ENCODE measurements at regions not wholly inside any gene's neighbourhood (a gene's known extent, or its start where the extent isn't known, plus 50 kb on each side); places are given as distances from the start of the nearest gene placed in this dataset.
A peak's percentile ranks its signal among the peaks of the same experiment; 100 is the strongest.

- DNase-seq (ENCODE audit: low read depth), result no peak
These were observed 70.5 kb upstream of the WNT11 start for GRCh38 chr11:76276781-76277155.

DNA sequence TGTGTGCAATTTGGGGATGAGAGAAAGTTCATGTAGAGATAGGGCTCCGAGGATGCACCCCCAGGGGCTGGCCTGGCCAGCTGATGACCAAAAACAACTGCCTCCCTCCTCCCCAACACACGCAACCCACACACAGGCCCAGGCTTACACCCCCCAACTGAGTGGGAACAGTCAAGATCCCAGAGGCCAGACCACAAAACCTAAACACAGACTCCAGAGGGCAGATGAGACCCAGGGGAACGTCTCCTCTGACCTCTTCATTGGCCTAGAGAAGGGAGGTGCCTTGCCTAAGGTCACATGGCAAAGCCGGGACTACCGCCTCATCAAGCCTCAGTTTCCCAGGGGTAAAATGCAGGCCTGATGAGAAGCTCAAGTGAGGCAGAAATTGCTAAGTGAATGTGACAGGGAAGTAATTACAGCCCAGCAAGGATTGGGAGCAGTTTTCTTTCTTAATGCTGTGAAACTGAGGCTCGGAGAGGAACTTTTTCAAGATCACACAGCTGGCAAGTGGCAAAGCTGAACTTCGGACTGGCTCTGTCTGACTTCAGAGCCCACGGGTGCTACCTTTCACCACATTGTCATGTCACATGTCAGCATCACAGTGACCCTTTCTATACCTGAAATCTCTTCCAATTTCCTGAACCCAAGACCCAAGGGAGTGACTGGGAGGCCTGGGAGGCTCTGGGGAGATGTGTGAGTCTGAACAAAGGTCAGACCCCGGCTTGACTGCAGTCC lies 69.9 kb upstream of the WNT11 start:
- no peak for DNase-seq (ENCODE audit: low read depth)

- DNase-seq (ENCODE audit: low read depth), result no peak
These were observed 69.1 kb upstream of the WNT11 start for GRCh38 chr11:76275446-76275845.

DNA sequence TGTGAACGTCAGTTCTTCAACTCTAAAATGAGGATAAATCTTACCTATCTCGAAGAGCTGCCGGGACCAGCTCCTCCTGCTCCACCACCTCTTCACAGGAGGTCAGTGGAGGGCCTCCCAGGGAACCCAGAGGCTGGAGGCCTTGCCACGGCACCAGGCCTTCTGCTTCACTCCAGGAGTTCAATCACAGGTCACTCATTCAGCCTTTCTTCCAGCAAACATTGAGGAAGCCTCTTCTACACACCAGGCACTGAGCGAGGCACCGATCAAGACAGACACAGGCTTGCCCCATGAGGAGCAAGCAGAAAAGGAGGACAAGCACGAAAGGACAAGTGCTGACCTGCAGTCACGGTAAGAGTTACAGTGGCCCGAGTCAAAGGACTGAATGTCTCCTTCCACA lies 64.8 kb upstream of the WNT11 start:
- DNase-seq (ENCODE audit: low read depth), result no peak

DNA sequence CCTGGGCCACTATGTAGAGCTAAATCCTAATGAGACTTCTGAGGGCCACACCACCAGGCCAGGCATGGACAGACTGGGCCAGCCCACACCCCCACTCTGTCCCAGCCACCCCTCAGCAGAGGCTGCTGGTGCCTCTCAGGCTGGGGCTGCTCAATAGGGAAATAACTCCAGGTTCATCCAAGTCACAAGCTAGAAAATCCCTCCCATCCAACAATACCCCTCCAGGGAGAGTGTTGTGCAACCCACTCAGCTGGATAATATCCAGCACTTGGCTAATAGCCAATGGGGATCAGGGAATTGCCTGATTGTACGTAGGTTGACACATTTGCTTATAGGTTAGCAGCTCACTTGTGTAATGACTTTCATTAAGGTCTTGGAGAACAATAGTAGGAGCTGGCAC lies 64.1 kb upstream of the WNT11 start:
- DNase-seq (ENCODE audit: low read depth), result peak; percentile 38

- no peak for DNase-seq (ENCODE audit: low read depth)
These were observed 63.5 kb upstream of the WNT11 start for GRCh38 chr11:76269661-76270261.

DNA sequence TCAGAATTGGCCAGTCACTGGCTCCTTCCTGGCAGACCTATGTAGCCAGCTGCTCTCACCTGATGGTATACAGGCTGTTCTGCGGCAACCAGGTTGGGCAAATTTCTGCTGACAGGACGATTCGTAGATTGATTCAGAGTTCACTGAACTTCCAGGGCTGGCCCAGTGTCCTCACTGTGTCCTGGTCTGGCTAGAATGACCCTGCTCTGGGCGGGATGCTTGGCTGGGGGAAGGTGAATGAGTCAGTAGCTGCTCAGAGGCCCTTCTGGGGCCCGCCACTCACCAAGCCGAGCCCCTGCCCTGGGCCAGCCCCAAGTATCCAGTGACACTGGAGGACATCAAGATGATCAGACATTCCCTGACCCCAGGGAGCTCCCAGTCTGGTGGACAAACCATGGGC lies 62.9 kb upstream of the WNT11 start:
- DNase-seq (ENCODE audit: low read depth), result no peak

DNA sequence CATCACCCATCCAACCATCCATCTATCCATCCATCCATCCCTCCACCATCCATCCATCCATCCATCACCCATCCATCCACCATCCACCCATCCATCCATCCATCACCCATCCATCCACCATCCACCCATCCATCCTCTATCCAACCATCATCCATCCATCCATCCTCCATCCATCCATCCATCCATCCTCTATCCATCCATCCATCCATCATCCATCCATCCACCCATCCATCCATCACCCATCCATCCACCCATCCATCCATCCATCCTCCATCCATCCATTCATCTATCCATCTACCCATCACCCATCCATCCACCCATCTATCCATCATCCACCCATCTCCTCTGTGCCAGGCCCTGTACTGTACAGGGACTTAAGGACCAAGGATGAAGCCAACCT lies 62.2 kb upstream of the WNT11 start:
- DNase-seq (ENCODE audit: low read depth), result no peak

- DNase-seq (ENCODE audit: low read depth), result peak; percentile 36
These were observed 61.3 kb upstream of the WNT11 start for GRCh38 chr11:76267556-76267955.

- DNase-seq (ENCODE audit: low read depth), result peak; percentile 52
These were observed 60.2 kb upstream of the WNT11 start for GRCh38 chr11:76266286-76267100.

DNA sequence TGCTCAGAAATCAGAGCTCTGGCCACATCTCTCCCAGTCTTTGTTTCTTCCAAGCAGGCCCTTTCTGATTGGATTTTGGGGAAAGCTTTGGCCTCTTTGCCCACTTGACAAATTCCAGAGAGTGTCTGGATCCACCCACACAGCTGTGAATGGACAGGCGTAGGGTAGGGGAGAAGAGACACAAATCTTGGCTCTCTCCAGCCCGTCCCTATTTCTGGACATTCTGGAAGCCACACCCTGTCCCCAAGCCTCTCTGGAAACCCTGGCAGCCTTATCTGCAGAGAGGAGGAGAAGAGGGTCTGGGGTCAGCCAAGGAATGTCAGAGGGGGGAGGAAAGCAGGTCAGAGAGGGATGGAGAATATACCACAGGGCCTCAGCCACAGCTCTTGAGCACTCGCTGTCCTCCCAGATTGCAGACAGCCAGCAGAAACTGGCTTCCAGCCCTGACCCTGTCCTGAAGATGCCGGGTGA lies 59.5 kb upstream of the WNT11 start:
- no peak for DNase-seq (ENCODE audit: low read depth)

DNA sequence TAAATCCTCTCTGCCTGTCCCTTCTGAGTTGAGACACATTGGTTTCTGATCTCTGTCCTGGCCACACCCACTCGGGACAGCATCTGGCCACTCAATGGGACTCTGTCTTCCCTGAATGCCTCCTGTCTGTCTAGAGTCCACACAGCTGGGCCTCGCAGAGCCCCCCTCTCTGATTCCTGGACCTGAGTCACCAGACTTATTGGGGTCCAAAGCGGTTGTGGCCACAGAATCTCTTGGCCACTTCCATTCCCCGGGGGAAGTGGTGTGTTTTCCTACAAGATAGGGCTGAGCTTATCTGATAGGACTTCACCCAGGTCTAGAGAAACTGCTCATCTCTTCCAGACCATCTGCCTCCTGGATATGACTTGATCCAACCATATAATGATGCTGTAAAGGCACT lies 57.4 kb upstream of the WNT11 start:
- no peak for DNase-seq (ENCODE audit: low read depth)

GRCh38 chr11:76263166-76263565 lies 56.9 kb upstream of the WNT11 start:
- DNase-seq (ENCODE audit: low read depth), result no peak

DNA sequence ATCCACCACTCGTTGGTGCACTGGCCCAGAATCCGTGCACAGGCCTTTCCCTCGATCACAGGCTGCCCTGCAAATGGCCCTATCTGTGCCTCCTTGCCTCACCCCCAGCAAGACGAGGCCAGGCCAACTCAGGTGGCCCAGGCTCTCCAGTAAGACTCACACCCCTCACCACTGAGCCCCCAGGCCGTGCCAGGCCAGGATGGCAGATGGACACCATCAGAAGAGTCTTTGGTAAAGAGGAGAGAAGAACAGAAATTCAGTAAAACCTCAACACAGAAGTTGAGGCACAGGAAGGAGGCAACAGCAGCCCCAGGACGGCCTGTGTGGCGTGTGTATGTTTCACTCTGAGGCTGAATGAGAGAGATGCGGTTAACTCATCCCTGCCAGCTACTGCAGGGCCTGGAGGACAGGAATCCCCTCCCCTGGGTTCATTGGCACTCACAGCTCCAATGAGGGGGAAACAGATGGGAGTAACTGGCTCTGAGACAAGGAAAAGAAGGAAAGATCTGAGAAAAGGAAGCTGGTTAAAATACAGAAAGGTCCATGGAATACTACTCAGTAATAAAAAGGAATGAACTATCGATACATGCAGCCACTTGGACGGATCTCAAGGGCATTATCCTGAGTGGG lies 54.1 kb upstream of the WNT11 start:
- DNase-seq (ENCODE audit: low read depth), result no peak

DNA sequence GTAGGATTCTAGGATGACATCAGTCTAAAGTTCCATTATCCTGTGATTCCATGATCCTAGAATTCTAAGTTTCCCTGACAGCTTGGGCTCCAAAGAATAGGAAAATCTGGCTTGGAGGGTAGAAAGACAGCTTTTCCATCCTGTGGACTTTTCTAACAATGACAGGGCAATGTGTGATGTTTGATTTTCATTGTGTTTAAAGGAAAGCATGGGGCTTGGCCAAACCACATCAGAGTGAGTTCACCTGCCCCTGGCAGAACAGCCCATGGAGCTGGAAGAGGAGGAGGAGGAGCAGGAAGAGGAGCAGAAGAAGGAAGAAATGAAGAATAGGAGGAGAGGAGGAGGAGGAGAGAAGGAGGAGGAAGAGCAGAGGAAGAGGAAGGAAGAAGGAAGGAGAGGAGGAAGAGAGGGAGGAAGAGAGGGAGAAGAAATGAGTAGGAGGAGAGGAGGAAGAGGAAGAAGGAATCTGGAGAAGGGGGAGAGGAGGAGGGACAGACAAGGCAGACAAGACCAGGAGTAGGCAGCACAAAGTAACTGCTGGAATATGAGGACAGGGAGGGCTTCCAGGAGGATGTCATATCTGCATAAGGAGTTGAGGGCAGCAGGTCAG lies 53.1 kb upstream of the WNT11 start:
- DNase-seq (ENCODE audit: low read depth), result no peak

DNA sequence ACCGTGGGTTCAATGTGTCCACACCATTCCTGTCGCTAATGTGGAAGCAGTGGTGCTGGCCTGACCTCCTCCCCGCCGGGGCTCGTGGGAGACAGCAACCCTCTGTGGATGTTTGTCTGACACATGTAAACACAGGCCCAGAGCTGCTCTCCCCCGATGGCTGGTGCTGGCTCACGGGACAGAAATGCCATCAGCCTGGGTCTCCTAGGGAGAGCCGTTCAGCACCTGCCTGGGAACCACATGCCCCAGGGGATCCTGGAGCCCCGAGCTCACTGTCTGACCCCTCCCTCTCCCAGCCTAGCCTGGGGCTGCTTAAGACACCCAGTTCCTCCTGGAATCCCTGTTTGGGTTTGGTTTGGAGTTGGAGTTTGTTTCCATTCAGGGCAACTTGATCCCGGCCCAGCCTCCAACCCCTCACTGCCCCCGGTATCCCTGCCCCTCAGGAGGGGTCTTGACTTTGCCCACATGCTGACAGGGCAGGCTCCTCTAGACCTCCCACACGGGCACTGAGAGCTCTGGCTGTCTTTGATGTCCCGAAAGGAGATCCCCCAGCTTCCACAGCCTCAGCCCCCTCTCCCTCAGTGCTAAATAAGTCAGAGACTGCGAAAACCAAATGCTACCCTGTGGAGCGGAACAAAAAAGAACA lies 50.9 kb upstream of the WNT11 start:
- DNase-seq (ENCODE audit: low read depth), result no peak

DNA sequence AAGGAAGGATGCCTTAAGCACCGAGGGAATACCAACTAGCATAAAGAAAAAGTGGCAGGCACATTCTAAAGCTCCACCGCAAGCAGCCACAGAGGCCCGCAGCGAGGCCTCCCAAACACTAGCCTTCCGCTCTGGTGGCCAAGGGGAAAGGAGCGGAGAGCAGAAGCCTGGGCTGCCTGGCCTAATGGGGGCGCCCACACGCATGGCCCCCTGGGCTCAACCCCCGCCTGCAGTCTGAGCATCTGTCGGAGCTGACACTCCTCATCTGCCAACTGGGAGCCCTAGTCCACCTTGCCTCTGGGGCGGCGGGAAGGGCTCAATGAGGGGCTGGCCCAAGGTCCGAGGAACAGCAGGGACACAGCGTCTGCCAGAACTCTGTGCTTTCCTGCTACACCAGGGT lies 50.1 kb upstream of the WNT11 start:
- DNase-seq (ENCODE audit: low read depth), result no peak
